Natural killer cell (primary cell): ENCODE measurements at regions not wholly inside any gene's neighbourhood (a gene's known extent, or its start where the extent isn't known, plus 50 kb on each side); places are given as distances from the start of the nearest gene placed in this dataset.
"Not testable (repeated sequence)": the region's sequence is repeated elsewhere in the genome, so short reads cannot be mapped to it uniquely, and the experiment has no call there.

Experiments used
- ATAC-seq, 3 donors: fragments of 150-1000 bp in 2 of 3; fragments of 200-7000 bp in 1 of 3; cut with Tn5 transposase; 1 replicate in 1 of 3; 2 replicates in 2 of 3; pipeline ENCODE4 v1.10.0; 2021; ENCODE audit warnings: mild to moderate bottlenecking in 2 of 3, moderate library complexity in 2 of 3
- DNase-seq, 2 donors: peaks; one replicate each; pipeline versions ENCODE4 v3.0.0 to v3.0.0-alpha.2; 2013 to 2021; ENCODE audit warnings: mixed read lengths in 1 of 2
- H3K27ac ChIP-seq: one replicate; pipeline ENCODE4 v1.5.1; 2013; ENCODE audit warnings: mild to moderate bottlenecking, low read length
- H3K27me3 ChIP-seq: one replicate; pipeline ENCODE4 v1.6.1; 2013; ENCODE audit warnings: low read length; ENCODE audit not compliant: control insufficient read depth, insufficient read depth
- H3K36me3 ChIP-seq: one replicate; pipeline ENCODE4 v1.6.1; 2013; ENCODE audit warnings: low read length; ENCODE audit not compliant: control insufficient read depth, insufficient read depth
- H3K4me1 ChIP-seq: one replicate; pipeline ENCODE4 v1.6.1; 2013; ENCODE audit warnings: low read length; ENCODE audit not compliant: control insufficient read depth, insufficient read depth
- H3K4me3 ChIP-seq: one replicate; pipeline ENCODE4 v1.5.1; 2013; ENCODE audit warnings: low read length
- H3K9me3 ChIP-seq: one replicate; pipeline ENCODE4 v1.6.1; 2013; ENCODE audit warnings: low read length; ENCODE audit not compliant: control insufficient read depth, insufficient read depth
- H3K27ac Mint-ChIP-seq, 2 donors: one replicate each; pipeline ENCODE4 v1.8.0; 2022; ENCODE audit warnings: mild to moderate bottlenecking in 2 of 2, mixed read lengths in 2 of 2, moderate library complexity in 1 of 2
- H3K27me3 Mint-ChIP-seq, 2 donors: one replicate each; pipeline ENCODE4 v1.8.0; 2022; ENCODE audit warnings: low read depth in 2 of 2, mixed read lengths in 2 of 2
- H3K36me3 Mint-ChIP-seq: one replicate; pipeline ENCODE4 v1.8.0; 2022; ENCODE audit warnings: mixed read lengths
- H3K4me1 Mint-ChIP-seq, 2 donors: one replicate each; pipeline ENCODE4 v1.8.0; 2022; ENCODE audit warnings: mixed read lengths in 2 of 2
- H3K4me3 Mint-ChIP-seq: one replicate; pipeline ENCODE4 v1.8.0; 2022; ENCODE audit warnings: mild to moderate bottlenecking, moderate library complexity, mixed read lengths
- H3K9me3 Mint-ChIP-seq, 2 donors: one replicate each; pipeline ENCODE4 v1.8.0; 2022; ENCODE audit warnings: mixed read lengths in 2 of 2
- WGBS: methylation state at CpG from one replicate; pipeline ENCODE4 v1.1.7; 2013; ENCODE audit warnings: missing lambda C conversion rate; ENCODE audit not compliant: insufficient coverage; 5-methylcytosine and 5-hydroxymethylcytosine counted together
- intact Hi-C: fragments of 100-400 bp; cut with micrococcal nuclease; formaldehyde crosslinking; loops from one replicate; pipeline ENCODE4 v1.14.2; 2022
- TF ChIP-seq, protein P1 (sequence below): fragments of 200-600 bp; IDR thresholded peaks from one replicate; pipeline ENCODE4 v1.8.0; 2022; ENCODE audit warnings: antibody characterized with exemption

DNA sequence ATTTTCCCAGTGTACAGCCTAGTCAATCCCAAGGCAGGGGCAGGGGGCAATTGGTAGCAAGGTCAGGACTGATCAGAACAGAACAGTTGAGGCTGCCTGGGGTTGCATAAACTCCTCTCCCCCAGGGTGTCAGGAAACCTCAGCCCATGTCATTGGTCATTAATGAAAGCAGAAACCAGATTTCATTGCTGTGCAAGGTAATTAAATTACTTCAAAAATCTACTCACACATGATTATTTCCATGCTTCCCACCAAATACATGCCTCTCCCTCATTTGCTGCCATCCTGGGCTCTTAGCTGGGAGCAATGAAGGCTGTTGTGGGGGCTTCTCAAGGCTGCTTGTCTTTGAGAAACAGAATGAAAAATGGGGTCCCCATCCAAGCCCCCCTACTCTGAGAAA is 124.2 kb downstream of the PHETA1 start:
- no peak overlapping the region for H3K4me3 Mint-ChIP-seq
- peaks cover 0 to 5% of the 10 kb centered on the region in 2 donors for H3K27me3 Mint-ChIP-seq
- H3K9me3 ChIP-seq = no peaks in the 10 kb centered on the region
- intact Hi-C loops = no loop called here
- TF ChIP-seq, protein P1, sequence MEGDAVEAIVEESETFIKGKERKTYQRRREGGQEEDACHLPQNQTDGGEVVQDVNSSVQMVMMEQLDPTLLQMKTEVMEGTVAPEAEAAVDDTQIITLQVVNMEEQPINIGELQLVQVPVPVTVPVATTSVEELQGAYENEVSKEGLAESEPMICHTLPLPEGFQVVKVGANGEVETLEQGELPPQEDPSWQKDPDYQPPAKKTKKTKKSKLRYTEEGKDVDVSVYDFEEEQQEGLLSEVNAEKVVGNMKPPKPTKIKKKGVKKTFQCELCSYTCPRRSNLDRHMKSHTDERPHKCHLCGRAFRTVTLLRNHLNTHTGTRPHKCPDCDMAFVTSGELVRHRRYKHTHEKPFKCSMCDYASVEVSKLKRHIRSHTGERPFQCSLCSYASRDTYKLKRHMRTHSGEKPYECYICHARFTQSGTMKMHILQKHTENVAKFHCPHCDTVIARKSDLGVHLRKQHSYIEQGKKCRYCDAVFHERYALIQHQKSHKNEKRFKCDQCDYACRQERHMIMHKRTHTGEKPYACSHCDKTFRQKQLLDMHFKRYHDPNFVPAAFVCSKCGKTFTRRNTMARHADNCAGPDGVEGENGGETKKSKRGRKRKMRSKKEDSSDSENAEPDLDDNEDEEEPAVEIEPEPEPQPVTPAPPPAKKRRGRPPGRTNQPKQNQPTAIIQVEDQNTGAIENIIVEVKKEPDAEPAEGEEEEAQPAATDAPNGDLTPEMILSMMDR = no peak
- no peaks in the 10 kb centered on the region for H3K4me1 ChIP-seq
- no peak overlapping the region for H3K27ac Mint-ChIP-seq
- H3K36me3 Mint-ChIP-seq = no peaks in the 10 kb centered on the region
- no peak overlapping the region for H3K27ac ChIP-seq
- ATAC-seq = no peak
- H3K4me3 ChIP-seq = no peak overlapping the region
- H3K27me3 ChIP-seq = no peaks in the 10 kb centered on the region
- no peaks in the 10 kb centered on the region for H3K9me3 Mint-ChIP-seq
- no peaks in the 10 kb centered on the region for H3K4me1 Mint-ChIP-seq
- no peak for DNase-seq
- no peaks in the 10 kb centered on the region for H3K36me3 ChIP-seq

DNA sequence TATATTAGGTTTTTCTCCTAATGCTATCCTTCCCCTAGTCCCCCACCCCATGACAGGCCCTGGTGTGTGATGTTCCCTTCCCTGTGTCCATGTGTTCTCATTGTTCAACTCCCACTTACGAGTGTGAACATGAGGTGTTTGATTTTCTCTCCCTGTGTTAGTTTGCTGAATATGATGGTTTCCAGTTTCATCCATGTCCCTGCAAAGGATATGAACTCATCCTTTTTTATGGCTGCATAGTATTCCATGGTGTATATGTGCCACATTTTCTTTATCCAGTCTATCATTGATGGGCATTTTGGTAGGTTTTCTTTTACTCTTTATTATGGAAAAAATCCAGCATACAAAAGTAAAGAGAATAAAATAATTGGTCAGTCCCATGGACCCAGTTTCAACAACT is 126.1 kb downstream of the PHETA1 start:
- H3K9me3 ChIP-seq, intact Hi-C loops, H3K36me3 ChIP-seq, ATAC-seq, H3K27me3 ChIP-seq, H3K4me3 Mint-ChIP-seq, H3K27me3 Mint-ChIP-seq, H3K4me1 Mint-ChIP-seq, H3K4me3 ChIP-seq, DNase-seq, H3K27ac Mint-ChIP-seq, H3K9me3 Mint-ChIP-seq, H3K4me1 ChIP-seq, H3K27ac ChIP-seq, H3K36me3 Mint-ChIP-seq: not testable (repeated sequence)
- WGBS = 100% methylated on average over 1 of the region's 1 CpG

DNA sequence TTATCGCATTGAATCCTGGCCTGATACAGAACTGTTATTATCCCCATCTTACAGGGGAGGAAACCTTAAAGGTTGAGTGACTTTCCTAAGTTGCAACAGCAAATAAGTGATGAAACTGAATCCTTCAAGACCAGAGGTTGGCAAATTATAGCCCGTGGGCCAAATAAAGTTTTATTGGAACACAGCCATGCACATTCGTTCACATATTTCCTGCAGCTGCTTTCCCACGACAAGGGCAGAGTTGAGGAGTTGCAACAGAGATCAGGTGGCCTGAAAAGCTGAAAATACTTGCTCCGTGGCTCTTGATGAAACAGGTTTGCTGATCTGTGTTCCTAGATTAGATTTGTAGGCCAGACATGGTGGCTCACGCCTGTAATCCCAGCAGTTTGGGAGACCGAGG is 126.7 kb downstream of the PHETA1 start:
- H3K9me3 ChIP-seq = no peaks in the 10 kb centered on the region
- TF ChIP-seq, protein P1 = no peak
- H3K4me1 Mint-ChIP-seq = no peaks in the 10 kb centered on the region
- H3K36me3 ChIP-seq = no peaks in the 10 kb centered on the region
- peaks cover 0 to 14% of the 10 kb centered on the region in 2 donors for H3K27me3 Mint-ChIP-seq
- DNase-seq (no peak), ATAC-seq (no peak)
- H3K27me3 ChIP-seq = no peaks in the 10 kb centered on the region
- no peaks in the 10 kb centered on the region for H3K36me3 Mint-ChIP-seq
- no peaks in the 10 kb centered on the region for H3K9me3 Mint-ChIP-seq
- H3K4me3 Mint-ChIP-seq = no peak overlapping the region
- H3K4me3 ChIP-seq = no peak overlapping the region
- no peak overlapping the region for H3K27ac ChIP-seq
- no peaks in the 10 kb centered on the region for H3K4me1 ChIP-seq
- no peak overlapping the region for H3K27ac Mint-ChIP-seq
- intact Hi-C loops = no loop called here
- 64% methylated on average over 7 of the region's 7 CpGs for WGBS

DNA sequence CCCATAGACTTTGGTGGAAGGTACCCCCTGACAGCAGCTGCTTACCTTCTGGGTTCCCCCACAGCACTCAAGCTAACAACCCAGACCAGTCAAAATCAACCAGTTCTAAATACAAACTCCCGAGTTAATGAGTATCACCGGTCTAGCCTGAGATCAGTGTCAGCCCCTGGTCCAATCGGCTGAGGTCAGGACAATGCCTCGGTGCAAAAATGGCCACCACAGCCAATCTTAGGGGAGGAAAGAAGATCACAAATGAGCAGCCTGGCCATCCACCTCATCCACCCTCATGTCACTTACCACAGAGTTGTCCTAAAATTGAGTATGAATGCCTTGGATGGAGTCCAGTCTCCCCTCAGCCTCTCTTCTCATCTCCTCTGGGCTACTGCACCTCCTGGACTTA is 128.5 kb downstream of the PHETA1 start:
- TF ChIP-seq, protein P1 = no peak
- DNase-seq (no peak), ATAC-seq (no peak)
- no peak overlapping the region for H3K4me3 Mint-ChIP-seq
- no peaks in the 10 kb centered on the region for H3K36me3 Mint-ChIP-seq
- Histone ChIP-seq H3K27ac (no peak overlapping the region), H3K4me3 (no peak overlapping the region), H3K36me3 (no peaks in the 10 kb centered on the region), H3K27me3 (no peaks in the 10 kb centered on the region), H3K9me3 (no peaks in the 10 kb centered on the region), H3K4me1 (no peaks in the 10 kb centered on the region)
- peaks cover 0 to 14% of the 10 kb centered on the region in 2 donors for H3K27me3 Mint-ChIP-seq
- H3K4me1 Mint-ChIP-seq = no peaks in the 10 kb centered on the region
- intact Hi-C loops = no loop called here
- no peaks in the 10 kb centered on the region for H3K9me3 Mint-ChIP-seq
- WGBS = 88% methylated on average over 4 of the region's 4 CpGs
- H3K27ac Mint-ChIP-seq = no peak overlapping the region
